RWPE2 (cell line): ENCODE measurements at regions not wholly inside any gene's neighbourhood (a gene's known extent, or its start where the extent isn't known, plus 50 kb on each side); places are given as distances from the start of the nearest gene placed in this dataset.
"Not testable (repeated sequence)": the region's sequence is repeated elsewhere in the genome, so short reads cannot be mapped to it uniquely, and the experiment has no call there.

Source experiments
- ATAC-seq: fragments of 200-7000 bp; cut with Tn5 transposase; 3 replicates; pipeline ENCODE4 v1.9.1; 2021; ENCODE audit warnings: low read depth
- DNase-seq: peaks from one replicate; pipeline ENCODE4 v3.0.0-alpha.2; 2020; ENCODE audit warnings: low spot score
- H3K27ac ChIP-seq: fragments of 450-650 bp; 2 replicates; pipeline ENCODE4 v1.5.1; 2017; ENCODE audit warnings: mild to moderate bottlenecking; ENCODE audit not compliant: poor library complexity, severe bottlenecking
- H3K27me3 ChIP-seq: fragments of 250-450 bp; sonication (Bioruptor Pico); 2 replicates; pipeline ENCODE4 v1.5.1; 2021; ENCODE audit warnings: mild to moderate bottlenecking, moderate library complexity; ENCODE audit not compliant: insufficient read depth, poor library complexity, severe bottlenecking
- H3K36me3 ChIP-seq: fragments of 250-450 bp; sonication (Bioruptor Pico); 2 replicates; pipeline ENCODE4 v1.5.1; 2020; ENCODE audit warnings: low read depth, mild to moderate bottlenecking, moderate library complexity
- H3K4me1 ChIP-seq: fragments of 250-450 bp; sonication (Bioruptor Pico); 2 replicates; pipeline ENCODE4 v1.5.1; 2021; ENCODE audit warnings: mild to moderate bottlenecking, moderate library complexity; ENCODE audit not compliant: insufficient read depth, poor library complexity, severe bottlenecking
- H3K4me3 ChIP-seq: fragments of 250-450 bp; sonication (Bioruptor Pico); 2 replicates; pipeline ENCODE4 v1.5.1; 2021; ENCODE audit warnings: mild to moderate bottlenecking, moderate library complexity; ENCODE audit not compliant: severe bottlenecking
- H3K9me3 ChIP-seq: fragments of 250-450 bp; sonication (Bioruptor Pico); 2 replicates; pipeline ENCODE4 v1.5.1; 2021; ENCODE audit warnings: mild to moderate bottlenecking, moderate library complexity; ENCODE audit not compliant: severe bottlenecking
- CTCF ChIP-seq: fragments of 450-650 bp; IDR thresholded peaks from one replicate; pipeline ENCODE4 v1.5.1; 2017; ENCODE audit warnings: mild to moderate bottlenecking, moderate library complexity; ENCODE audit not compliant: poor library complexity, severe bottlenecking

GRCh38 chr21:20163167-20163566, 835.0 kb upstream of the NCAM2 start:
- H3K27ac ChIP-seq, result no peak overlapping the region
- peak; percentile 46 for ATAC-seq
- H3K4me1 ChIP-seq, result no peaks in the 10 kb centered on the region
- H3K36me3 ChIP-seq, result no peaks in the 10 kb centered on the region
- H3K4me3 ChIP-seq, result no peak overlapping the region
- H3K27me3 ChIP-seq, result no peaks in the 10 kb centered on the region
- no peak for DNase-seq
- TF ChIP-seq CTCF, result peak; percentile 6
- H3K9me3 ChIP-seq, result no peaks in the 10 kb centered on the region

GRCh38 chr21:20167059-20167458, 831.1 kb upstream of the NCAM2 start:
- H3K9me3 ChIP-seq, result no peaks in the 10 kb centered on the region
- no peaks in the 10 kb centered on the region for H3K36me3 ChIP-seq
- H3K27ac ChIP-seq, result no peak overlapping the region
- DNase-seq (no peak), ATAC-seq (no peak)
- no peak overlapping the region for H3K4me3 ChIP-seq
- TF ChIP-seq CTCF, result no peak
- H3K27me3 ChIP-seq, result no peaks in the 10 kb centered on the region
- H3K4me1 ChIP-seq, result peaks cover under 1% of the 10 kb centered on the region

GRCh38 chr21:20169812-20170576, 828.2 kb upstream of the NCAM2 start:
- Histone ChIP-seq H3K27ac (no peak overlapping the region), H3K9me3 (no peaks in the 10 kb centered on the region), H3K27me3 (no peaks in the 10 kb centered on the region), H3K36me3 (no peaks in the 10 kb centered on the region), H3K4me3 (no peak overlapping the region), H3K4me1 (peaks cover 7% of the 10 kb centered on the region)
- no peak for TF ChIP-seq CTCF
- no peak for DNase-seq
- no peak for ATAC-seq

- Histone ChIP-seq H3K4me1 (no peaks in the 10 kb centered on the region), H3K4me3 (no peak overlapping the region), H3K36me3 (no peaks in the 10 kb centered on the region), H3K27ac (no peak overlapping the region), H3K27me3 (peaks cover 4% of the 10 kb centered on the region), H3K9me3 (no peaks in the 10 kb centered on the region)
- no peak for TF ChIP-seq CTCF
- DNase-seq (no peak), ATAC-seq (no peak)
Observed at GRCh38 chr21:20186186-20186585, 812.0 kb upstream of the NCAM2 start.

GRCh38 chr21:20187028-20187427, 811.2 kb upstream of the NCAM2 start:
- ATAC-seq (peak; percentile 70), DNase-seq (no peak)
- Histone ChIP-seq H3K9me3 (no peaks in the 10 kb centered on the region), H3K27ac (peak overlapping the region; percentile 15), H3K4me1 (no peaks in the 10 kb centered on the region), H3K27me3 (peaks cover 4% of the 10 kb centered on the region), H3K36me3 (no peaks in the 10 kb centered on the region), H3K4me3 (no peak overlapping the region)
- TF ChIP-seq CTCF, result no peak

- not testable (repeated sequence) for H3K27me3 ChIP-seq, ATAC-seq, H3K4me3 ChIP-seq, H3K36me3 ChIP-seq, H3K27ac ChIP-seq, DNase-seq, H3K4me1 ChIP-seq, H3K9me3 ChIP-seq
Observed at GRCh38 chr21:20201323-20201722, 796.9 kb upstream of the NCAM2 start.
